D721Med (cell line): ENCODE measurements at regions not wholly inside any gene's neighbourhood (a gene's known extent, or its start where the extent isn't known, plus 50 kb on each side); places are given as distances from the start of the nearest gene placed in this dataset.

Source experiments
- DNase-seq: peaks from one replicate; pipeline ENCODE4 v3.0.0; 2011; ENCODE audit warnings: low spot score; ENCODE audit not compliant: insufficient read length
- FAIRE-seq: peaks from 2 replicates; lab custom pipeline; 2011; peaks lifted over from hg19 to GRCh38; lab: Jason Lieb, UNC
- TF ChIP-seq, protein P1 (sequence below): IDR thresholded peaks from 2 replicates; pipeline ENCODE4 v1.5.1; 2012; ENCODE audit warnings: mild to moderate bottlenecking, control low read depth; ENCODE audit not compliant: insufficient read depth; ENCODE audit errors: missing control alignments

DNA sequence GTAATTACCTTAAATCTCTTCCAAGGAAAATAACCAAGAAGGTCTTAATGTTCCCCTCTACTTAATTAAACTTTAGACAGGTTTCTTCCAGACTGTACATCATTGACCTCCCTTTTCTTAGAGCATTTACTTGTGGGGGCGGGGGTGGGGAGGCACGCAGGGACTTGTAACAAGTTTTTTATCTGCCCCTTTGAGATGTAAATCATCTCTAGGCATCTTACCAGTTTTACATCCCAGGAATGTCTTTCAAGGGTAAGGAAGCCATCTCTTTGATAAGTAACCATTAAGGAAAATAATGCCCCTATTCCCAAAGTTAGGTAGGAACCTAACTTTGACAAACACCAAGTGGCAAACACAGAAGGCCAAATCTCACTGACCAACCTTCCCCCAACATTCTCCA is 528.6 kb downstream of the SUCLA2 start:
- TF ChIP-seq, protein P1, sequence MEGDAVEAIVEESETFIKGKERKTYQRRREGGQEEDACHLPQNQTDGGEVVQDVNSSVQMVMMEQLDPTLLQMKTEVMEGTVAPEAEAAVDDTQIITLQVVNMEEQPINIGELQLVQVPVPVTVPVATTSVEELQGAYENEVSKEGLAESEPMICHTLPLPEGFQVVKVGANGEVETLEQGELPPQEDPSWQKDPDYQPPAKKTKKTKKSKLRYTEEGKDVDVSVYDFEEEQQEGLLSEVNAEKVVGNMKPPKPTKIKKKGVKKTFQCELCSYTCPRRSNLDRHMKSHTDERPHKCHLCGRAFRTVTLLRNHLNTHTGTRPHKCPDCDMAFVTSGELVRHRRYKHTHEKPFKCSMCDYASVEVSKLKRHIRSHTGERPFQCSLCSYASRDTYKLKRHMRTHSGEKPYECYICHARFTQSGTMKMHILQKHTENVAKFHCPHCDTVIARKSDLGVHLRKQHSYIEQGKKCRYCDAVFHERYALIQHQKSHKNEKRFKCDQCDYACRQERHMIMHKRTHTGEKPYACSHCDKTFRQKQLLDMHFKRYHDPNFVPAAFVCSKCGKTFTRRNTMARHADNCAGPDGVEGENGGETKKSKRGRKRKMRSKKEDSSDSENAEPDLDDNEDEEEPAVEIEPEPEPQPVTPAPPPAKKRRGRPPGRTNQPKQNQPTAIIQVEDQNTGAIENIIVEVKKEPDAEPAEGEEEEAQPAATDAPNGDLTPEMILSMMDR = no peak
- DNase-seq = no peak

DNA sequence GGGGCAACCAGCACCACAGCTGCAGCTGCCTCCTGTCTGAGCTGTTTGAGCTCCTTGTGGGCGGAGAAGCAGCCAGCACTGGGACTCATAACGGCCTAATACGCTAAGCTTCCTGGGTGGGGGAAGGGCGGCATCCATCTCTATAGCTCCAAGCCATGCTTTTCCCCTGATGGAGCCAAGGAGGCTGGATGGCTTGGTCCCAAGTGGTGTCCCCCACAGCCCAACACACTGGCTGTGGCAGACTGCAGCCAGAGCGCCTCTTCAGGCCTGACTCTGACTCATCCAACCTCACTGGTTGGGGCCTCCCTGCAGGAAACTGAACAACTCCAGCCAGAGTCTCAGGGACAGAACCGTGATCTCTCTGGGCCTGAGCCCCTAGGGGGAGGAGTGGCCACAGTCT is 537.3 kb downstream of the SUCLA2 start:
- FAIRE-seq (no peak), DNase-seq (no peak)
- TF ChIP-seq, protein P1 = no peak

More for the DNA sequence above, 528.6 kb downstream of the SUCLA2 start:
- no peak for FAIRE-seq

DNA sequence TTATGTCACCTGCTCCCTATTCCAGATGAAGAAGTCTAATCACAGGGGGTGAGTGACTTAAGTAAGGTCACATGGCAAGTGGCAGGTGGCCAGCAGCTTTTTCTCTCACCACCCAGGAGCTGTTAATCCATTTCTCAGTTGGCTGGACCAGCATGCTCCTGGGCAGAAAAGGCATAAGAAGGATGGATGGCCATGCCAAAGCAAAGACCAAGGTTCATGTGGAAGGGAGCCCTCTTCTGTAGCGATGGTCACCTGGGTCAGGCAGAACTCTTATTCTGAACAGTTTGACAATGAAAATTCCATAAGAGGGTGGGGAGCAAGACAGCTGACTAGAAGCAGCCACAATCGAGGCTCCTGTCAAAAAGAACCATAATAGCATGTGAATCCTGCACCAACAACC is 538.1 kb downstream of the SUCLA2 start:
- TF ChIP-seq, protein P1 = no peak
- FAIRE-seq = no peak
- no peak for DNase-seq

DNA sequence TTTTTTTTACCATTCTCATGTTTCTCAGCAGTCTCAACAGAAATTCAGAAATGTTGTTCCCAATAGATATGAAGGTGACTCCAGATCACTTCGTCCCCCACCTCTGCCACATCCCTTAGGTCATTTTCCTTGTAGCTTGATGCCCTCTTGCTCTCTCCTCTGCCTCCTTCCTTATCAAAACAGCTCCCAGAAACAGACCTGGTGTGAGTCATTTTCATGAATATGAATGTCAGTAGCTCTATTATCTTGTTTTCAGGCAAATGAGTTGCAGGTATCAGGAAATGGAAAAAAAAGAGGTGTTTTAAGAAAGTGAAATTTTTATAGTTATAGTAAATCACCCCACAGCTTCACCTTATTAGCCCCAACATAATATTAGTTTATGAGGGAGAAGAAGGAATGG is 539.3 kb downstream of the SUCLA2 start:
- DNase-seq (no peak), FAIRE-seq (no peak)
- TF ChIP-seq, protein P1 = no peak

DNA sequence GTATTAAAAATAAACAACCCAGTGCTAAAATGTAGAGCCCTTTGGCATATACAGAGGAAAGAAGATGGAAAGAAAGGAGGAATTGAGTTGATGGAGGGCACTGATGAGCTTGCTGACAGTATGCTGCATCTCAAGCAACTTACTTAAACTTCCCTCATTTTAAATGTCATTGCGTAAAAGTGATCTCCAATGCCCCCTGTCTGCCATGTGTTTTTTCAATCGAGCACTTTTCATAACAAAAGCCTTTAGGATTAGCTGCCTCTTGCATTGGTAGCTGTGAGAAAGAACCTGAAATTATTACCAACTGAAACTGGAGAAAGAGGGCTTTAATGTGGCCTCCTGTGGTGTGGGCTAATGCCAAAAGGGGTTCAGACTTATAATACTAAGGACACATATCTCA is 541.6 kb downstream of the SUCLA2 start:
- DNase-seq (no peak), FAIRE-seq (no peak)
- TF ChIP-seq, protein P1 = peak; percentile 15

DNA sequence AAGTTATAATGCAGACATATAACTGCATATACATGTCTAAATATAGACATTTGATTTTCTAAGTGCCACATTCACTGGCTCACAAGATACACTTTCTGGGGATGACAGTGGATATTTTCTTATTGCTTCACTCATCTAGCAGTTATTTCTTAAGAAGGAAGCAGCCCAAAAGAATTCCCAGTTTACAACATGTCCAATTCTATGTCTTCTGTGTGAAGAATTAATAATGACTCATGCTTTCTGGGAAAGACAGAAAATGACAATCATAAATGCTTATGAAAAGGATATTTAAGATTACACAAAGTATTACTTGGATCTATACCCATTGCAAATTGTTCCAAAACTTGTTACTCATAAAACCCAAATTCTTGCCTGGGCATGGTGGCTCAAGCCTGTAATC is 543.4 kb downstream of the SUCLA2 start:
- FAIRE-seq = no peak
- no peak for DNase-seq
- TF ChIP-seq, protein P1 = no peak

DNA sequence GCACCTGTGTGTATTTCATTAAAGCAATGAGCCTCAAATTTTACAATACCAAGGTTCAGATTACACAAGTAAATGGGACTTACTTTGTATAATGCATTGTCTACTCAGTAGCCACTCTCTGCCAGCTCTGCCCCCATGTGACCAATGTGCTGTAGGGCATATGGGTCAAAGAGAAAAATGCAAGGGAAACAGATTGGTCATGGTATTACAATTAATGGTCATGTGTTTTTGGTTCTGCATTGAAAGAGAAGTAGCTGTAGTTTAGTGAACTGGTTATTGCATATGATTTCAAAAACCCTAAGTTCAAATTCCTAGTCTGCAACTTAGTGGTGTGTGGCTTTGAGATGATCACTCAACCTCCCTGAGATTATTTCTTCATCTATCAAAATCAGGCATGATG is 545.4 kb downstream of the SUCLA2 start:
- FAIRE-seq (no peak), DNase-seq (no peak)
- TF ChIP-seq, protein P1 = no peak
